Mucosa of stomach (tissue), 1 donor: ENCODE measurements at regions not wholly inside any gene's neighbourhood (a gene's known extent, or its start where the extent isn't known, plus 50 kb on each side); places are given as distances from the start of the nearest gene placed in this dataset.

Experiments used
- H3K27me3 ChIP-seq: one replicate; pipeline ENCODE4 v1.7.0; 2013; ENCODE audit warnings: mild to moderate bottlenecking, low read length; ENCODE audit not compliant: control insufficient read depth, insufficient read depth
- H3K36me3 ChIP-seq: one replicate; pipeline ENCODE4 v1.7.0; 2013; ENCODE audit warnings: low read length; ENCODE audit not compliant: control insufficient read depth, insufficient read depth
- H3K4me1 ChIP-seq: one replicate; pipeline ENCODE4 v1.7.0; 2013; ENCODE audit warnings: mild to moderate bottlenecking, low read length; ENCODE audit not compliant: control insufficient read depth, insufficient read depth
- H3K4me3 ChIP-seq: one replicate; pipeline ENCODE4 v1.7.0; 2013; ENCODE audit warnings: low read length
- H3K9ac ChIP-seq: one replicate; pipeline ENCODE4 v1.7.0; 2013; ENCODE audit warnings: mild to moderate bottlenecking, low read length, moderate library complexity
- H3K9me3 ChIP-seq: one replicate; pipeline ENCODE4 v1.7.0; 2013; ENCODE audit warnings: mild to moderate bottlenecking, low read length, moderate library complexity; ENCODE audit not compliant: control insufficient read depth
- donor health status: Pancreatic carcinoma.

DNA sequence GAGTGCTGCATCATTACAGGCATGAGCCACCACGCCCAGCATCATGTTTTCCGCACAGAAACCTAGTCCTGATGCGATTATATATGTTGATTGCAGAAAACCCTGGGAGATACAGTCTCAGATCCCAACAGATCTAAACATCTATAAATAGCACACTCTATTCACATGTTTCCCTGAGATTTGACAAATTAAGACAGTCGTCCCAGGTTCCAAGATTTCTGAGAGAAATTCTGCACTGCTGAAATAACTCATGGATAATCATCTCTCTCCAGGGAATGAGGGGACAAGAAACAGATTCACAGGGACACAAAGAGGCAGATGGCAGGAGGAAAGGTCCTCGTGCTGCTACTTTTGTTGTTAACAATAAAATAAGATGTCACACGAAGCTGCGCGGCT, 393.1 kb upstream of the CELF2 start:
- Histone ChIP-seq H3K36me3 (no peaks in the 10 kb centered on the region), H3K9me3 (no peaks in the 10 kb centered on the region), H3K27me3 (no peaks in the 10 kb centered on the region)

DNA sequence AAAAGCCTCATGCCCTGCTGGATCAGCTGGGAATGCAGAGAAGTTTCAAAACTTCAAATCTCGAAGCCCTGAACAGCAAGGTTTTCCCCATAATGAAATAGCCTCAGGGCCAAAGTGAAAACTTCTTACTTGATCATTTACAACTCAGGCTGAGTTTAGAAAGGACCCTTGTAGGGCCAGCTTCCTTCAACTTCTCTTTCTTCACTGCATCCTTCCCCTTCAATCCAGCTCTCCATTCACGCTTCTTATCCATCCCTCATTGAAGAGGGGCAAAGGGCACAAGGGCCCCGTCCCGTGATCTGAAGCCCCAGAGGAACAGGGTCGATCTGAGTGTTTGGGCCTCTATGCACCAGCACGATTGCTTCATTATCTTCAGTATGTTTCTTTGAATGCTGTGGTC, 392.2 kb upstream of the CELF2 start:
- Histone ChIP-seq H3K27me3 (no peaks in the 10 kb centered on the region), H3K36me3 (no peaks in the 10 kb centered on the region), H3K9ac (no peak overlapping the region), H3K9me3 (no peaks in the 10 kb centered on the region), H3K4me3 (no peak overlapping the region), H3K4me1 (no peaks in the 10 kb centered on the region)

More for the DNA sequence above, 393.1 kb upstream of the CELF2 start:
- no peak overlapping the region for H3K9ac ChIP-seq
- H3K4me1 ChIP-seq, result no peaks in the 10 kb centered on the region
- no peak overlapping the region for H3K4me3 ChIP-seq

DNA sequence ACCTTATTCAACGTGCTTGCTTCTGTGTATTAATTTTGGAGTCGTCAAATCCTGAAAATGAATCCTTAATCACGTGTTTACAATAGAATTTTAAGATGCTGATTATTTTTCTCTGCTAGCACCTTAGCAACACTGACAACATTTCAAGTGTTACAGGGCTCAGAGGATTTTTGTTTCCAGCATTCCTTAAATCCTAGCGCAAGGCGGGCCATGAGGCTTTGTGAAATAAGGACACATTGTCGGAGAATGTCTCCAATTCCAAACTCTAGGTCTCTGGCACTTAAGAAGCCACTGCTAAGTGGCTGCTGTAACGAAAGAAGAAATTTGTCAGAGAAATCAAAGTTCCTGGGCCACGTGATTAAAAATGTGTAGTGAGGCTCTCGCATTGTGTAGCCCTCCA, 390.9 kb upstream of the CELF2 start:
- Histone ChIP-seq H3K9ac (no peak overlapping the region), H3K36me3 (no peaks in the 10 kb centered on the region), H3K9me3 (no peaks in the 10 kb centered on the region), H3K27me3 (no peaks in the 10 kb centered on the region), H3K4me3 (no peak overlapping the region), H3K4me1 (no peaks in the 10 kb centered on the region)

DNA sequence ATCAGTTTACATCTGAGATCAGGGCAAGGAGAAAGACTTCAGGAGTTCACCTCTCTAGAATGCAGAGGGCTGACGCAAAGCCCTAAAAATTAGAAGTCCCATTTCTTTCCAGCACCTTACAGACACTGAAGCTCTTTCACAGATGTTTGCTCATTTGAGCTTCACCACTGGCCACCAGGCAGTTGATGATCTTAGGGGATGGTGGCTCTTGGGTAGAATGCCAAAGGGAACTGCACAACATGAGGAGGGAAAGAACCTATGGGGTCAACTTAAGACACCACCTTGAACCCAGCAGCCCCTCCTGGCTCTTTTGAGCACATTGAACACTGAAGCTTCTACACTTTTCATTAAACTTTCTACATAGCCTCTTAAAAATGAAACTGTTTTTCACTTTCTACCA, 390.3 kb upstream of the CELF2 start:
- Histone ChIP-seq H3K4me3 (no peak overlapping the region), H3K4me1 (no peaks in the 10 kb centered on the region), H3K27me3 (no peaks in the 10 kb centered on the region), H3K36me3 (no peaks in the 10 kb centered on the region), H3K9ac (no peak overlapping the region), H3K9me3 (no peaks in the 10 kb centered on the region)

DNA sequence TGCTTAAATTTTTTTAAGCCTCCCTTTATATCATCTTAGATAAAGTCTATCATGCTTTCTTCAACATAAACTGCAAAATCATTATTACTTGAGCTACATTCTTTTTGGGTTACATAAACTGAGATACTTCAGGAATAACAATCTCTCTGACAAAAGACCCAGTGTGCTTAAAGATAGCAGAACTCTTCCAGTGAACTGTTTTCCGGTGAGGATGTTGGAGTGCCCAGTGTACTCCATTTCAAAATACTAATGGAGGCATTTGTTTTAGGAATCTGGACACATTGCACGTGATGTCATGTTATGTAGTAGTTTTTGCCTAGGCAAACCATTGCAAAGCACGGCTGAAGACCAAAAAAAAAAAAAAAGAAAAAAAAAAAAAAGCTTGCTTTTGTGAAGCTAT, 388.2 kb upstream of the CELF2 start:
- H3K4me1 ChIP-seq, result no peaks in the 10 kb centered on the region
- no peaks in the 10 kb centered on the region for H3K36me3 ChIP-seq
- H3K27me3 ChIP-seq, result no peaks in the 10 kb centered on the region
- no peaks in the 10 kb centered on the region for H3K9me3 ChIP-seq
- no peak overlapping the region for H3K9ac ChIP-seq
- no peak overlapping the region for H3K4me3 ChIP-seq

DNA sequence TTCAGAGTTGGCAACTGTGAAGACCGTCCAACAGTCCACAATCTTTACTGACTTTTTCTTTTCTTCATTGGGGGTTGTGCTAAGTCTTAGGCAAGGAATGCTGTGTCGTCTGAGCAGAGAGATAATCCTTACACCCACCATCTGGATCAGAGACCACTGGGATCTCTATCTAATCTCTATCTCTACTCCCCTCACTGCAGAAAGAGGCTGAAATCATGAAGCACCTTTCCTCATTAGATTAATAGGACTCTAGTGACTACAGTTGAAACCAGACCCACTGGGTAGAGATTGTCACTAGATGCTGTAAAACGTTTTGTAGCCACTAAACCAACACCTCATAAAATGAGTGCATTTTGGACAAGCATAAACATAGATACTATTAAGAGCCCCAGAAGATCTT, 387.4 kb upstream of the CELF2 start:
- no peaks in the 10 kb centered on the region for H3K36me3 ChIP-seq
- no peaks in the 10 kb centered on the region for H3K27me3 ChIP-seq
- H3K9me3 ChIP-seq, result no peaks in the 10 kb centered on the region
- no peak overlapping the region for H3K9ac ChIP-seq
- no peaks in the 10 kb centered on the region for H3K4me1 ChIP-seq
- no peak overlapping the region for H3K4me3 ChIP-seq

DNA sequence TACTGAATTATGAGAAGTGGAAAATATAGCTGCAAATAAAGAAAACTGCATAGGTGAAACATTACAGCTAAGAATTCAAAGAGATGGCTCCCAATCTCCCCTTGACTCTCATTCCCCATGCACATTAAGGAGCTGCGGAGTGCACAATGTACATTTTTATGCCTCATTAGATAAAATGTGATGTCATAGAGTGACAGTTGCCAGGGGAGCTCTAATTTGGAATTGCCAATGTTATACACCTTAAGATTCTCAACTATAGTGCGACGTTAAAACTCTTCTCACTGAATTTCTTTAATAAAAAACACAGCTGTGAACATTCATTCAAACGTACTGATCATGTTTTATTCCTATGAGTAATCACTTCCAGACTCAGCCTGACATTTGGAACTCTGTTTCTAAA, 386.9 kb upstream of the CELF2 start:
- no peaks in the 10 kb centered on the region for H3K9me3 ChIP-seq
- no peaks in the 10 kb centered on the region for H3K36me3 ChIP-seq
- no peak overlapping the region for H3K9ac ChIP-seq
- H3K4me1 ChIP-seq, result no peaks in the 10 kb centered on the region
- no peaks in the 10 kb centered on the region for H3K27me3 ChIP-seq
- H3K4me3 ChIP-seq, result no peak overlapping the region

DNA sequence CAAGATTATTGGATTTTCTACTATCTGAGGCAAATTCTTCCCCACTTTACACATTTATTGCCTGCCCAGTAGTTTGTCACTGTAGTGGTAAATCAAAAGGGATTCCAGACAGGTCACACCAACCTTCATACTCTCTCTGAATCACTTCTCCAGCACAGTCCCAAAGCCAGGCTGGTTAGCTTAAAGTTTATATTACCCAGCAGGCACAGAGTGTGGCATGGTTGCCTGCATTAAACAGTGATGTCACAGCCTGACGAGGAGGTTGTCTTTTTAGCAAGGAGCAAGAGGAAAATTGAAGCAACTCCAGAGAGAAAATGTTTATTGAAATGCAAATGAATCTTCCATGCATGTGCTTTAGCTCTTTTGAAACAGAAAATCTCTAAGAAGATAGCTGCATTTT, 375.5 kb upstream of the CELF2 start:
- Histone ChIP-seq H3K9ac (no peak overlapping the region), H3K4me1 (no peaks in the 10 kb centered on the region), H3K27me3 (no peaks in the 10 kb centered on the region), H3K36me3 (no peaks in the 10 kb centered on the region), H3K9me3 (no peaks in the 10 kb centered on the region), H3K4me3 (no peak overlapping the region)

DNA sequence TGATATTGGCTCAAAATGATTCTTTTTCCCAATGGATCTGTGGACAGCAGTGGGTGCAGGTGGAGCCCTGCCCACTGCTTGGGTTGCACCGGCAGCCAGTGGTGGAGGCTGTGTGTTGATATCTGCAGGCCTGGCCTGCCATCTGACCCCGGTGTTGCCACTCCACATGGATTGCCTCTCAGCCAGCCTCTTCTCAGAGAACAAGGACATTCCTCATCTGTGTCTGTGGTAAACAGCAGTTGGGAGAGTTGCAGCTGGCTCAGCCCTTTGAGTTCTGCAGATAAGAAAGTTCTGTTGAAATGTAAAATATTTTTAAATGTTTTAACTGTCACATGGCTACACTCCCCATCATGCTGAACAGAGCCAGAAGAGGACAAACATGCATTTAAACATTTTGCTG, 374.9 kb upstream of the CELF2 start:
- H3K9me3 ChIP-seq, result no peaks in the 10 kb centered on the region

DNA sequence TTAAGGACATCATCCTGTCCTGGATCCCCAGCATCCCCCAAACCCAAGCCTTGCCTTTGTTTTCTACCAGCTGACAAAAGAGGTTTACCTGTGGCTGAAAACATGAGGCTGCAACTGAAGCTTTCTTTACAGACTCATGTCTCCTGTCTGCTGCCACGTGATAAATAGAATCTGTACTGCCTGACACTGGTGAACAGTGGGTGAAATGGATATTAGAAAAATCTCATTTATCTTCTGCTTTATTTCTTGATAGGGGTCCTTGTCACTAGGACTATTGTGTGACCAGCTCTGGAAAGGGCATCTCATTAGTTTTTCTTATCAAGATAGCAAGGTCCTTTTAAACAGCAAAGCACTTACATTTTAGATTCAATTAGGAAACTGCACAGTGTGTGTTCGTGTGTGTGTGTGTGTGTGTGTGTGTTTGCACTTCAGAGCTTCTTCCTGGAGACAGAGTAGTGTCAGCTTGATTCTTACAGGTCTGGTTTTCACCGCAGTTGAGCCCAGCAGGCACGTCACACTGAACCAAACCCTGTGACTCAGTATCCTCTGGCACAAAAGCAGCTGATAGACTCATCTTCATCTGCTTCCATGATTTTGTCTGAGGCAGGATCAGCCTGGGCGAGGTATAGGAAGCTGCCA, 373.5 kb upstream of the CELF2 start:
- Histone ChIP-seq H3K36me3 (no peaks in the 10 kb centered on the region), H3K4me3 (no peak overlapping the region), H3K4me1 (no peaks in the 10 kb centered on the region), H3K9me3 (no peaks in the 10 kb centered on the region), H3K27me3 (no peaks in the 10 kb centered on the region), H3K9ac (no peak overlapping the region)

More for the DNA sequence above, 374.9 kb upstream of the CELF2 start:
- no peak overlapping the region for H3K9ac ChIP-seq
- H3K36me3 ChIP-seq, result no peaks in the 10 kb centered on the region
- H3K27me3 ChIP-seq, result no peaks in the 10 kb centered on the region
- H3K4me1 ChIP-seq, result no peaks in the 10 kb centered on the region
- H3K4me3 ChIP-seq, result no peak overlapping the region

DNA sequence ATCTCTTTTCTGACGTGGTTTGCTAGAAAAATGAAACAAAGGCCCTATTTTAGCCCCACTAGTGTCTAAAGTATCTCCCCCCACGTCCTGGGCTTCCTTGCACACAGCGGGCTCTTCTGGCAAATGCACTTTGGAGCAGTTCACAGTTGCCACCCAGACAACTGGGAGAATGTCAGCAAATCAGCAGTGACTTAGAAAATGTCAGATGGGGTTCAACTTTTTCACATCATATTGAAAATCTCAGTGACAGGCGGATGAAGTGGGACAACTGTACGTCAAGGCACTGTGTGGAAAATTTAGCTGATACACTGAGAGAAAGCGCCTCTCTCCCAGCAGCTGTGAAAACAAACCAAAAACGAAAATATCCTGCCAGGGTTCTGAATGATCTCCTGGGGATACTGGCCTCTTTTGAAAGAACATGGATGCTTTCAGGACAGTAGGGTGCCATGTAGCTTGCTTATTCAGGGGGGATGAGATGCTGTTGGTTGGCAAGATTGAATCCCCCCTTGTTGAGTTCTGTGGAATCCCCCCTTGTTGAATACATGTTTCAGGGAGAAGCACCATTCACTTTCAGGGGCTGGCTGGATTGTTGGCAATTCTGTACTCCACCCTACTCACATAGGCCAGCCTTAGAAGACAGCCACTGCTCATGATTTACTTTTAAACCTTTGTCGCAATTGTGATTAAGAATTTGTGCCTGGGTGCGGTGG, 372.8 kb upstream of the CELF2 start:
- H3K4me3 ChIP-seq, result no peak overlapping the region
- H3K9me3 ChIP-seq, result no peaks in the 10 kb centered on the region
- H3K36me3 ChIP-seq, result no peaks in the 10 kb centered on the region
- no peak overlapping the region for H3K9ac ChIP-seq
- no peaks in the 10 kb centered on the region for H3K27me3 ChIP-seq
- H3K4me1 ChIP-seq, result no peaks in the 10 kb centered on the region

DNA sequence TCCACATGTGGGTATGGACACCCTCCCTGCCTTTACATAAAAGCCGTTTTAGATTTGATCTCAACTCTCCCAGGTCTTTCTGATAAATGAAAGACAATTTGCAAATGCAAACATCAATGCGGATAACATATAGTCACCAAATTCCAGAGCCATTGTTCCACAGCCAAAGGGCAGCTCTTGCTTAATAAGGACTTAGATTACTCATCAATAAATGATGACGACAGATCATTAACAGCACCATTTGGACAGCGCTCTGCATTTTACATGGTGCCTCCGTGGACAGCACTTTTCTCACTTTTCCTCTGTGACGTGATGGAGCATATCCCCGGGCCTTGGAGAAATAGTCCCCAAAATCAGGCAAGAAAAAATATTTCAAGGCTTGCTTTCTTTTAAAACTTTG, 370.3 kb upstream of the CELF2 start:
- no peaks in the 10 kb centered on the region for H3K4me1 ChIP-seq
- no peak overlapping the region for H3K4me3 ChIP-seq
- no peaks in the 10 kb centered on the region for H3K27me3 ChIP-seq
- no peak overlapping the region for H3K9ac ChIP-seq
- no peaks in the 10 kb centered on the region for H3K36me3 ChIP-seq
- H3K9me3 ChIP-seq, result no peaks in the 10 kb centered on the region
